H1 (cell line): ENCODE measurements at regions not wholly inside any gene's neighbourhood (a gene's known extent, or its start where the extent isn't known, plus 50 kb on each side); places are given as distances from the start of the nearest gene placed in this dataset.

Experiments used
- CTCF ChIA-PET: fragments of 300-600 bp; sonication (Branson Sonifier 250); formaldehyde crosslinking; loops from one replicate; lab custom pipeline; 2021; ENCODE audit not compliant: partially characterized antibody; lab: Charles Lee
- POLR2A ChIA-PET: fragments of 300-600 bp; sonication (Branson Sonifier 250); formaldehyde crosslinking; loops from one replicate; lab custom pipeline; 2021; ENCODE audit warnings: inconsistent platforms; ENCODE audit not compliant: partially characterized antibody; lab: Charles Lee
- DNase-seq, 2 experiments: peaks; one replicate each; pipeline versions ENCODE4 v3.0.0 to v3.0.0-alpha.2; 2010 to 2022; ENCODE audit warnings: low spot score in 2 of 2, low read depth in 1 of 2, mixed read lengths in 1 of 2
- FAIRE-seq: peaks from 2 replicates; lab custom pipeline; 2011; peaks lifted over from hg19 to GRCh38; lab: Jason Lieb, UNC
- H2AFZ ChIP-seq: 2 replicates; pipeline ENCODE4 v1.8.1; 2012; ENCODE audit warnings: low read length, inconsistent platforms
- H2AK5ac ChIP-seq: 2 replicates; pipeline ENCODE4 v1.6.1; 2013; ENCODE audit warnings: low read depth, low read length
- H2BK120ac ChIP-seq: replicated peaks from 2 replicates; pipeline ENCODE3; 2013; ENCODE audit warnings: low read depth, low read length, inconsistent platforms
- H2BK12ac ChIP-seq: 2 replicates; pipeline ENCODE4 v1.6.1; 2013; ENCODE audit warnings: low read depth, low read length
- H2BK15ac ChIP-seq: 2 replicates; pipeline ENCODE4 v1.6.1; 2013; ENCODE audit warnings: low read length
- H2BK20ac ChIP-seq: 2 replicates; pipeline ENCODE4 v1.6.1; 2013; ENCODE audit warnings: low read length
- H2BK5ac ChIP-seq: 2 replicates; pipeline ENCODE4 v1.6.1; 2013; ENCODE audit warnings: low read depth, low read length
- H3K14ac ChIP-seq: 2 replicates; pipeline ENCODE4 v1.6.1; 2013; ENCODE audit warnings: inconsistent platforms; ENCODE audit not compliant: insufficient read length
- H3K18ac ChIP-seq: 2 replicates; pipeline ENCODE4 v1.6.1; 2013; ENCODE audit warnings: low read length; ENCODE audit errors: extremely low read depth
- H3K23ac ChIP-seq: 2 replicates; pipeline ENCODE4 v1.6.1; 2013; ENCODE audit warnings: inconsistent platforms; ENCODE audit not compliant: insufficient read length
- H3K23me2 ChIP-seq: 2 replicates; pipeline ENCODE4 v1.6.1; 2013; ENCODE audit warnings: low read depth, low read length
- H3K27ac ChIP-seq: 2 replicates; pipeline ENCODE4 v1.6.1; 2011; ENCODE audit warnings: low read depth, low read length, inconsistent platforms
- H3K27me3 ChIP-seq, 4 experiments: replicated peaks in 1 of 4; 1 replicate in 1 of 4; 2 replicates in 3 of 4; pipeline versions ENCODE4 v1.6.1 to v1.8.1; 2011 to 2013; ENCODE audit warnings: low read length in 3 of 4, mild to moderate bottlenecking in 3 of 4, inconsistent platforms in 2 of 4, mixed read lengths in 2 of 4, moderate library complexity in 1 of 4; ENCODE audit not compliant: control insufficient read depth in 3 of 4, insufficient read depth in 3 of 4; ENCODE audit errors: extremely low read depth in 1 of 4
- H3K36me3 ChIP-seq, 4 experiments: 2 replicates each; pipeline versions ENCODE4 v1.6.1 to v1.8.1; 2011 to 2013; ENCODE audit warnings: mild to moderate bottlenecking in 4 of 4, low read length in 3 of 4, moderate library complexity in 2 of 4, control low read depth in 1 of 4, inconsistent platforms in 1 of 4; ENCODE audit not compliant: insufficient read depth in 4 of 4, control insufficient read depth in 2 of 4
- H3K4ac ChIP-seq: replicated peaks from 2 replicates; pipeline ENCODE3; 2013; ENCODE audit warnings: low read length, low read depth, mixed read lengths, inconsistent platforms; ENCODE audit not compliant: insufficient read length
- H3K4me1 ChIP-seq, 4 experiments: replicated peaks in 1 of 4; 1 replicate in 1 of 4; 2 replicates in 3 of 4; pipeline versions ENCODE4 v1.6.1 to v1.8.1; 2011 to 2013; ENCODE audit warnings: low read length in 3 of 4, inconsistent platforms in 2 of 4, mixed read lengths in 1 of 4; ENCODE audit not compliant: insufficient read depth in 4 of 4, control insufficient read depth in 3 of 4
- H3K4me2 ChIP-seq, 2 experiments: 2 replicates each; pipeline versions ENCODE4 v1.6.1 to v1.8.1; 2011 to 2013; ENCODE audit warnings: low read depth in 2 of 2, low read length in 2 of 2, control low read depth in 1 of 2, inconsistent platforms in 1 of 2, mild to moderate bottlenecking in 1 of 2; ENCODE audit not compliant: insufficient read depth in 1 of 2
- H3K4me3 ChIP-seq, 4 experiments: fragments of 200-600, 300-600 bp in 1 of 4; sonication (generic), shearing (Covaris generic), sonication (Bioruptor Twin) in 1 of 4; 2 replicates each; pipeline versions ENCODE4 v1.5.1 to v1.8.1; 2011 to 2016; ENCODE audit warnings: low read length in 4 of 4, low read depth in 3 of 4, control low read depth in 2 of 4, inconsistent platforms in 2 of 4, mild to moderate bottlenecking in 2 of 4, mixed read lengths in 1 of 4, moderate library complexity in 1 of 4; ENCODE audit not compliant: insufficient read depth in 2 of 4; ENCODE audit errors: extremely low read depth in 1 of 4
- H3K56ac ChIP-seq: replicated peaks from 2 replicates; pipeline ENCODE3; 2013; ENCODE audit warnings: low read depth, mild to moderate bottlenecking, mixed read lengths, low read length, inconsistent platforms; ENCODE audit not compliant: insufficient read length
- H3K79me1 ChIP-seq: 2 replicates; pipeline ENCODE4 v1.6.1; 2013; ENCODE audit warnings: low read depth, low read length, control low read depth
- H3K79me2 ChIP-seq, 2 experiments: 2 replicates each; pipeline versions ENCODE4 v1.6.1 to v1.8.1; 2012 to 2013; ENCODE audit warnings: low read length in 2 of 2, mild to moderate bottlenecking in 2 of 2, inconsistent platforms in 1 of 2; ENCODE audit not compliant: insufficient read depth in 2 of 2, control insufficient read depth in 1 of 2
- H3K9ac ChIP-seq, 4 experiments: replicated peaks in 1 of 4; 1 replicate in 1 of 4; 2 replicates in 3 of 4; pipeline versions ENCODE4 v1.6.1 to v1.8.1; 2011 to 2013; ENCODE audit warnings: low read depth in 3 of 4, low read length in 3 of 4, control low read depth in 2 of 4, mild to moderate bottlenecking in 2 of 4, moderate library complexity in 2 of 4, inconsistent platforms in 1 of 4; ENCODE audit errors: extremely low read depth in 1 of 4
- H3K9me3 ChIP-seq, 2 experiments: 2 replicates each; pipeline versions ENCODE4 v1.6.1 to v1.8.1; 2012 to 2013; ENCODE audit warnings: mild to moderate bottlenecking in 2 of 2, moderate library complexity in 2 of 2, control low read depth in 1 of 2, inconsistent platforms in 1 of 2, low read depth in 1 of 2, low read length in 1 of 2, mixed read lengths in 1 of 2; ENCODE audit not compliant: insufficient read depth in 2 of 2
- H4K20me1 ChIP-seq, 2 experiments: replicated peaks in 1 of 2; 2 replicates each; pipeline versions ENCODE3 to v1.8.1; 2011 to 2013; ENCODE audit warnings: inconsistent platforms in 2 of 2, low read length in 2 of 2, mild to moderate bottlenecking in 1 of 2; ENCODE audit not compliant: insufficient read depth in 2 of 2, control insufficient read depth in 1 of 2
- H4K5ac ChIP-seq: 2 replicates; pipeline ENCODE4 v1.6.1; 2013; ENCODE audit warnings: low read length, low read depth, mixed read lengths, inconsistent platforms; ENCODE audit not compliant: insufficient read length
- H4K8ac ChIP-seq: 2 replicates; pipeline ENCODE4 v1.8.0; 2013; ENCODE audit warnings: mild to moderate bottlenecking, moderate library complexity, low read length, inconsistent platforms; ENCODE audit not compliant: insufficient read depth; ENCODE audit errors: extremely low read depth
- H4K91ac ChIP-seq: replicated peaks from 2 replicates; pipeline ENCODE3; 2013; ENCODE audit warnings: low read length, mixed read lengths, inconsistent platforms; ENCODE audit not compliant: insufficient read length
- BRCA1 ChIP-seq: IDR thresholded peaks from 2 replicates; pipeline ENCODE4 v1.6.1; 2012; ENCODE audit warnings: low read depth, low read length, improper control_type of control experiment
- CEBPB ChIP-seq: IDR thresholded peaks from 2 replicates; pipeline ENCODE4 v1.6.1; 2012; ENCODE audit warnings: low read depth, low read length
- CHD2 ChIP-seq: IDR thresholded peaks from 2 replicates; pipeline ENCODE4 v1.6.1; 2012; ENCODE audit warnings: low read length, improper control_type of control experiment
- JUND ChIP-seq: IDR thresholded peaks from 2 replicates; pipeline ENCODE4 v1.6.1; 2011; ENCODE audit warnings: mild to moderate bottlenecking, improper control_type of control experiment, low read length
- POLR2A ChIP-seq, 2 experiments: IDR thresholded peaks; 1 replicate in 1 of 2; 2 replicates in 1 of 2; pipeline ENCODE4 v1.6.1; 2011; ENCODE audit warnings: low read depth in 2 of 2, low read length in 2 of 2, mild to moderate bottlenecking in 2 of 2; ENCODE audit errors: control extremely low read depth in 1 of 2
- RAD21 ChIP-seq, 2 experiments: IDR thresholded peaks in 1 of 2; conservative IDR thresholded peaks in 1 of 2; 2 replicates each; pipeline ENCODE4 v1.6.1; 2011; ENCODE audit warnings: low read depth in 2 of 2, low read length in 2 of 2, improper control_type of control experiment in 1 of 2, inconsistent platforms in 1 of 2, mild to moderate bottlenecking in 1 of 2, moderate library complexity in 1 of 2
- RBBP5 ChIP-seq: IDR thresholded peaks from 2 replicates; pipeline ENCODE4 v1.7.1; 2012; ENCODE audit warnings: low read depth, mild to moderate bottlenecking, inconsistent platforms, low read length, moderate library complexity, borderline replicate concordance
- SIN3A ChIP-seq, 2 experiments: IDR thresholded peaks in 1 of 2; conservative IDR thresholded peaks in 1 of 2; 2 replicates each; pipeline ENCODE4 v1.6.1; 2011 to 2012; ENCODE audit warnings: low read length in 2 of 2, improper control_type of control experiment in 1 of 2, low read depth in 1 of 2, mild to moderate bottlenecking in 1 of 2
- SIRT6 ChIP-seq: IDR thresholded peaks from one replicate; pipeline ENCODE4 v1.7.1; 2012; ENCODE audit warnings: low read length, inconsistent platforms
- TBP ChIP-seq: IDR thresholded peaks from 2 replicates; pipeline ENCODE4 v1.6.1; 2011; ENCODE audit warnings: low read depth, low read length, improper control_type of control experiment
- WGBS, 2 experiments: shearing (Covaris generic) in 1 of 2; methylation state at CpG; one replicate each; pipeline versions ENCODE4 v1.1.6 to v1.1.7; 2013 to 2015; ENCODE audit warnings: low lambda C conversion rate in 2 of 2, mixed read lengths in 2 of 2, inconsistent platforms in 1 of 2, low coverage in 1 of 2, missing lambda C conversion rate in 1 of 2; ENCODE audit not compliant: insufficient replicate concordance in 2 of 2, insufficient coverage in 1 of 2, insufficient read length in 1 of 2; ENCODE audit errors: extremely low coverage in 1 of 2, missing lambda C conversion rate in 1 of 2; 5-methylcytosine and 5-hydroxymethylcytosine counted together
- TF ChIP-seq, protein P1 (sequence below): IDR thresholded peaks from 2 replicates; pipeline ENCODE4 v1.6.1; 2011; ENCODE audit warnings: low read depth, mild to moderate bottlenecking, low read length; ENCODE audit not compliant: insufficient read depth

DNA sequence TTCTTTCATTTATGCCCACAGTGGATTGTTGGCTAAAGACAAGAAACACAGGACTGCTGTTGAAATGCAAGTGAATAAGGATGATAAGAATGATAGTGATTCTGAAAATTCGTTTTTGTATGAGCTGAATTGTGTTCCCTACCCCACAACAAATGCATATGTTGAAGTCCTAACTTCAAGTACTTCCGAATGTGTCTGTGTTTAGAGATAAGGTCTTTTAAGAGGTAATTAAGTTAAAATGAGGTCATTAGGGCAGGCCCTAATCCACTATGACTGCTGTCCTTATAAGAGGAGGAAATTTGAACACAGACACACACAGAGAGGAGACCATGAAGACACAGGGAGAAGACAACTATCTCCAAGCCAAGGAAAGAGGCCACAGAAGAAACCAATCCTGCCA is 126.6 kb upstream of the ACSL4 start:
- H3K9me3 ChIP-seq = no peaks in the 10 kb centered on the region
- no peak overlapping the region for H2BK120ac ChIP-seq
- FAIRE-seq (no peak), DNase-seq (no peak)
- no peaks in the 10 kb centered on the region for H3K23me2 ChIP-seq
- no peak overlapping the region for H3K56ac ChIP-seq
- no peak overlapping the region for H3K4me3 ChIP-seq
- H2AK5ac ChIP-seq = no peak overlapping the region
- no peak overlapping the region for H3K18ac ChIP-seq
- TF ChIP-seq JUND (no peak), RAD21 (IDR thresholded peaks at IDR 0.05 in 1 of 2, conservative IDR thresholded peaks at IDR 0.05 in 1 of 2; ENCODE audit: low read depth in 2 of 2, low read length in 2 of 2) (no peak), CHD2 (no peak), TBP (no peak), POLR2A (IDR thresholded peaks at IDR 0.05; ENCODE audit: control extremely low read depth in 1 of 2, low read depth in 2 of 2, low read length in 2 of 2) (no peak), RBBP5 (no peak), BRCA1 (no peak), SIN3A (conservative IDR thresholded peaks at IDR 0.05 in 1 of 2, IDR thresholded peaks at IDR 0.05 in 1 of 2; ENCODE audit: low read depth in 1 of 2, low read length in 2 of 2) (no peak), SIRT6 (no peak), CEBPB (no peak)
- TF ChIP-seq, protein P1, sequence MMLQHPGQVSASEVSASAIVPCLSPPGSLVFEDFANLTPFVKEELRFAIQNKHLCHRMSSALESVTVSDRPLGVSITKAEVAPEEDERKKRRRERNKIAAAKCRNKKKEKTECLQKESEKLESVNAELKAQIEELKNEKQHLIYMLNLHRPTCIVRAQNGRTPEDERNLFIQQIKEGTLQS = no peak
- H3K79me2 ChIP-seq = no peaks in the 10 kb centered on the region
- ChIA-PET CTCF (interaction anchor here (0.5 kb wide), 1 partner anchor 284 kb away, joined by 3 read pairs; no protein-coding TSS in a partner anchor), POLR2A (no interaction called here)
- H3K4me1 ChIP-seq = no peaks in the 10 kb centered on the region
- no peak overlapping the region for H3K4me2 ChIP-seq
- no peak overlapping the region for H2BK12ac ChIP-seq
- H4K5ac ChIP-seq = no peak overlapping the region
- H3K36me3 ChIP-seq = no peaks in the 10 kb centered on the region
- no peak overlapping the region for H2BK5ac ChIP-seq
- no peak overlapping the region for H4K8ac ChIP-seq
- no peak overlapping the region for H3K27ac ChIP-seq
- 85% methylated on average over 2 of the region's 2 CpGs; no CpG with 5 or more reads in 1 of the 2 experiments for WGBS, 2 experiments
- no peak overlapping the region for H2BK15ac ChIP-seq
- no peaks in the 10 kb centered on the region for H3K27me3 ChIP-seq
- no peak overlapping the region for H3K4ac ChIP-seq
- no peak overlapping the region for H3K9ac ChIP-seq
- H3K23ac ChIP-seq = no peak overlapping the region
- H4K20me1 ChIP-seq = no peaks in the 10 kb centered on the region
- H3K14ac ChIP-seq = no peak overlapping the region
- no peak overlapping the region for H4K91ac ChIP-seq
- no peaks in the 10 kb centered on the region for H3K79me1 ChIP-seq
- no peak overlapping the region for H2AFZ ChIP-seq
- no peak overlapping the region for H2BK20ac ChIP-seq
